ENCODE measurements at regions not wholly inside any gene's neighbourhood (a gene's known extent, or its start where the extent isn't known, plus 50 kb on each side); places are given as distances from the start of the nearest gene placed in this dataset.
"Not testable (repeated sequence)": the region's sequence is repeated elsewhere in the genome, so short reads cannot be mapped to it uniquely, and the experiment has no call there.

DNA sequence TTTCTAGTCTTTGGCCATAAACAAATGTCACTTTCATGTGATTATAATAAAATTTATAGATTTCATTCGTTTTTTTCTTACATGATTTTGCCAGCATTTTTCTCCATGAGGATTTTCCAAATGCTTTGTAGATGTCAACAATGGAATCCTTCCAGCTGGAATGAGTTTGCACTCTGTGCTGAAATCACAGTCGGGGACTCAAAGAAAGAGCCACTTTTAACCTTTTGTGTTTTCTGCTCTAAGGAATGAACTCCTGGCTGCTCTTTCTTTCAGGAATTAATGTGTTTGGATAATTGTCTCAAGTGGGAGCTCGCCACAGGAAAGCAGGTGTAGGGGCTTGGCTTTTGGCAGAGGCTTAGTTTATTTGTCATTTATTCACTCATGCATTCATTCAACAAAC is 372.3 kb upstream of the SALL1 start:
- Histone ChIP-seq H3K4me1 (no peaks in the 10 kb centered on the region), H3K27ac (no peak overlapping the region), H3K27me3 (no peaks in the 10 kb centered on the region), H3K4me3 (no peak overlapping the region), H3K36me3 (no peaks in the 10 kb centered on the region), H3K9me3 (peaks cover 0 to 15% of the 10 kb centered on the region in 2 donors)
- DNase-seq (ENCODE audit: low spot score in 2 of 2), result no peak
- no peak for TF ChIP-seq POLR2AphosphoS5 (IDR thresholded peaks at IDR 0.05)
- no peak for TF ChIP-seq POLR2A (IDR thresholded peaks at IDR 0.05)
- TF ChIP-seq, protein P1, sequence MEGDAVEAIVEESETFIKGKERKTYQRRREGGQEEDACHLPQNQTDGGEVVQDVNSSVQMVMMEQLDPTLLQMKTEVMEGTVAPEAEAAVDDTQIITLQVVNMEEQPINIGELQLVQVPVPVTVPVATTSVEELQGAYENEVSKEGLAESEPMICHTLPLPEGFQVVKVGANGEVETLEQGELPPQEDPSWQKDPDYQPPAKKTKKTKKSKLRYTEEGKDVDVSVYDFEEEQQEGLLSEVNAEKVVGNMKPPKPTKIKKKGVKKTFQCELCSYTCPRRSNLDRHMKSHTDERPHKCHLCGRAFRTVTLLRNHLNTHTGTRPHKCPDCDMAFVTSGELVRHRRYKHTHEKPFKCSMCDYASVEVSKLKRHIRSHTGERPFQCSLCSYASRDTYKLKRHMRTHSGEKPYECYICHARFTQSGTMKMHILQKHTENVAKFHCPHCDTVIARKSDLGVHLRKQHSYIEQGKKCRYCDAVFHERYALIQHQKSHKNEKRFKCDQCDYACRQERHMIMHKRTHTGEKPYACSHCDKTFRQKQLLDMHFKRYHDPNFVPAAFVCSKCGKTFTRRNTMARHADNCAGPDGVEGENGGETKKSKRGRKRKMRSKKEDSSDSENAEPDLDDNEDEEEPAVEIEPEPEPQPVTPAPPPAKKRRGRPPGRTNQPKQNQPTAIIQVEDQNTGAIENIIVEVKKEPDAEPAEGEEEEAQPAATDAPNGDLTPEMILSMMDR (IDR thresholded peaks at IDR 0.05), result no peak
- intact Hi-C loops (cut with DNase I; ENCODE audit: low total_unique reads), result no loop called here

DNA sequence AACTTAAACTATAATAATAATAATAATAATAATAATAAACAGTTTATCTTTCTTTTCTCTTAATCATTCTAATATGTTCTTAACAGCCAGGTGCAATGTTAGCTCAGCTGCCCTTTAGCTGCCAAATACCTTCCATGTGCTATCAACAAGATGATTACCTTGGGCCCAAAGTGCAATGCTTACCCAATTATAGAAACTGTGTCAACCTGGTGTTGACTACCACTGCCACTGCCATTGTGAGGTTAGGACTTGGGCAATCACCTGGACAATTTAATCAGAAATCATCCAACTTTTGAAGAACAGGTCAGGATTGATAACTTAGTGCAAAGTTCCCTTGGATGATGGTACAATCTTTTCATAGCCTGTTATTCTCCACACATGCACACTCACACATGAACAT is 371.8 kb upstream of the SALL1 start:
- Histone ChIP-seq H3K9me3 (peaks cover 0 to 19% of the 10 kb centered on the region in 2 donors), H3K27me3 (no peaks in the 10 kb centered on the region), H3K4me3 (no peak overlapping the region), H3K27ac (no peak overlapping the region), H3K36me3 (no peaks in the 10 kb centered on the region), H3K4me1 (no peaks in the 10 kb centered on the region)
- no peak for TF ChIP-seq POLR2AphosphoS5 (IDR thresholded peaks at IDR 0.05)
- TF ChIP-seq POLR2A (IDR thresholded peaks at IDR 0.05), result no peak
- TF ChIP-seq, protein P1 (IDR thresholded peaks at IDR 0.05), result no peak
- DNase-seq (ENCODE audit: low spot score in 2 of 2), result no peak
- intact Hi-C loops (cut with DNase I; ENCODE audit: low total_unique reads), result no loop called here

DNA sequence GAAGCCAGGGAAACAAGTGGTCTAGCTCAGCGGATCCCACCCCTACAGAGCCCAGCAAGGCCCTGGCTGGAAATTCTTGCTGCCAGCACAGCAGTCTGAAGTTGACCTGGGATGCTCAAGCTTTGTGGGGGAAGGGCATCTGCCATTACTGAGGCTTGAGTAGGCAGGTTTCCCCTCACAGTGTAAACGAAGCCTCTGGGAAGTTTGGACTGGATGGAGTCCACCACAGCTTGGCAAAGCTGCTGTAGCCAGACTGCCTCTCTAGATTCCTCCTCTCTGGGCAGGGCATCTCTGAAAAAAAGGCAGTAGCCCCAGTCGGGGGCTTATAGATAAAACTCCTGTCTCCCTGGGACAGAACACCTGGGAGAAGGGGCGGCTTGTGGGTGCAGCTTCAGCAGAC is 365.9 kb upstream of the SALL1 start:
- H3K4me1 ChIP-seq, result not testable (repeated sequence)

DNA sequence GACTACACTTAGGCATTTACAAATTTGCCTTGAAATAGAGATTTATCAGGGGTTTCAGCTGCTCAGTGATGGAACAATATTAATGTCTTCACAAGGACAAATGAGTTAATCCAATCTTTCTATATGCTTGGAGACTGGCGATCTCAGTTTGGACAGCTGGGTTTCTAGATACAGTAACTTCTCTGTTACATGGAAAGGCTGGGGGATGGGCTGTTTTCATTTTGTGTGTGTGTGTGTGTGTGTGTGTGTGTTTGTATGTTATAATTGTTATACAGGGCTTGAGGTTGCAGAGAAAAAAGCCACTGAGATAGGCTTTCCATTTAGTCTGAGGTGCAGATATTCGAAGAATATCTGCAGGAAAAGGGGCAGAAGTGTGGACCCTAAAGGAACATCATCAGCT is 359.3 kb upstream of the SALL1 start:
- Histone ChIP-seq H3K27ac (no peak overlapping the region), H3K27me3 (no peaks in the 10 kb centered on the region), H3K4me1 (no peaks in the 10 kb centered on the region), H3K9me3 (peaks cover 0 to 3% of the 10 kb centered on the region in 2 donors), H3K36me3 (no peaks in the 10 kb centered on the region), H3K4me3 (no peak overlapping the region)
- no peak for TF ChIP-seq POLR2A (IDR thresholded peaks at IDR 0.05)
- no peak for TF ChIP-seq POLR2AphosphoS5 (IDR thresholded peaks at IDR 0.05)
- TF ChIP-seq, protein P1 (IDR thresholded peaks at IDR 0.05), result no peak
- intact Hi-C loops (cut with DNase I; ENCODE audit: low total_unique reads), result no loop called here
- DNase-seq (ENCODE audit: low spot score in 2 of 2), result no peak

More for the DNA sequence above, 365.9 kb upstream of the SALL1 start:
- H3K27me3 ChIP-seq; H3K27ac ChIP-seq; DNase-seq (ENCODE audit: low spot score in 2 of 2); H3K36me3 ChIP-seq; intact Hi-C loops (cut with DNase I; ENCODE audit: low total_unique reads); H3K4me3 ChIP-seq: not testable (repeated sequence)
- peaks cover 0 to 10% of the 10 kb centered on the region in 2 donors for H3K9me3 ChIP-seq

DNA sequence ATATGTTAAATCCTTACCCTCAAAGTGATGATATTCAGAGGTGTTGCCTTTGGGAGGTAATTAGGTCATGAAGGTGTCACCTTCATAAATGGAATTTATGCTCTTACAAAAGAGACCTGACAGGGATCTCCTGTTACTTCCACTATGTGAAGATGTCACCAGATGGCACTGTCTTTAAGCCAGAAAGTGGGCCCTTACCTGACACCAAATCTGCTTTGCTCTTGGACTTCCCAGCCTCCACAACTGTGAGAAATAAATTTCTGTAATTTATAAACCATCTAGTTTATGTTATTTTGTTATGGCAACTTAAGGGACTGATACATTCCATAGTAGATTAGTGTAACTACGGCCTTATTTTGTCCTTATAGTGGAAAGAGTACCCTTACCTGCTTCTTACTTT is 358.3 kb upstream of the SALL1 start:
- no peak overlapping the region for H3K27ac ChIP-seq
- TF ChIP-seq, protein P1 (IDR thresholded peaks at IDR 0.05), result no peak
- TF ChIP-seq POLR2AphosphoS5 (IDR thresholded peaks at IDR 0.05) (no peak), POLR2A (IDR thresholded peaks at IDR 0.05) (no peak)
- no peak overlapping the region for H3K4me3 ChIP-seq
- no peaks in the 10 kb centered on the region for H3K4me1 ChIP-seq
- no peak for DNase-seq (ENCODE audit: low spot score in 2 of 2)
- intact Hi-C loops (cut with DNase I; ENCODE audit: low total_unique reads), result no loop called here
- no peaks in the 10 kb centered on the region for H3K36me3 ChIP-seq
- H3K9me3 ChIP-seq, result peaks cover 0 to 3% of the 10 kb centered on the region in 2 donors
- H3K27me3 ChIP-seq, result no peaks in the 10 kb centered on the region

Data from breast epithelium (tissue), 4 donors.